HG02981 (cell line): ENCODE measurements at regions not wholly inside any gene's neighbourhood (a gene's known extent, or its start where the extent isn't known, plus 50 kb on each side); places are given as distances from the start of the nearest gene placed in this dataset.

Source experiments
- ATAC-seq: cut with Tn5 transposase; IDR thresholded peaks from one replicate; pipeline ENCODE4 v1.9.1; 2021; ENCODE audit warnings: mild to moderate bottlenecking, moderate library complexity; ENCODE audit not compliant: unreplicated experiment

GRCh38 chr6:98581705-98582104, 252.7 kb upstream of the POU3F2 start:
- ATAC-seq, result no peak

DNA sequence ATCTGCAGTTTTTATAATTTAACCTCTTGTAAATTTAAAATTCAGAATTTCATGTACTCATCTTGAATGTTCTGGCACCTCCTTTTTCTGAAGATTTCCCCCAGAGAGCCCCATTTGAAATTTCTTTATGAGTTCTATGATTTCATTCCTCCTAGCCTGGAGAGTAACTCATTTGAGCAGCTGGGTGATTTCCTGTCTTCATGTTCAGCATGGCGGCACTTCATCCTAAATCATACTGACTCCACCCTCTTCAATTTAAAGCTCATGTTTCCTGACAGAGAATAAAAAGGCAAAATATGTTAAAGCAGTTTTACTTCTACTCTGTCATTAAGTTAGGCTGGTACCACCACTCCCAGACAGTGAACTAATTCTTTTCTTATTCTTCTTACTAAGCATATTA, 250.9 kb upstream of the POU3F2 start:
- ATAC-seq, result no peak

DNA sequence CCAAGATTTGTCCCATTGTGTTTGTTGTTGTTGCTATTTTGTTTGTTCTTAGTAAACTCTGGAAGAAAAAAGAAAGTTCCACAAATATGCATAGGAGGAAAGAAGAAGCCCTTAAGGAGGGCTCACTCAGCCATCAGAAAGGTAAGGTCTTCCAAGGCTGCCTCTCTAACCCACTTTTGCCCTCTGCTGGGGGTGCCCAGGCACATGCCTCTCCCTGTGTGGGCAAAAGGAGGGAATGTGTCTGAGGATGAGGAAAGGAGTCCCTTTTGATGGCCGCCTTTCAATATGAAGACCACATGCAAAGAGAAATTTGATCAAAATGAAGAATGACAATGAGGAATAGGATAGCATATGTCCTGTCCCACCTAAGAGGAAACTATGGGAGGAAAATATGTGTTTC, 248.2 kb upstream of the POU3F2 start:
- ATAC-seq, result no peak

DNA sequence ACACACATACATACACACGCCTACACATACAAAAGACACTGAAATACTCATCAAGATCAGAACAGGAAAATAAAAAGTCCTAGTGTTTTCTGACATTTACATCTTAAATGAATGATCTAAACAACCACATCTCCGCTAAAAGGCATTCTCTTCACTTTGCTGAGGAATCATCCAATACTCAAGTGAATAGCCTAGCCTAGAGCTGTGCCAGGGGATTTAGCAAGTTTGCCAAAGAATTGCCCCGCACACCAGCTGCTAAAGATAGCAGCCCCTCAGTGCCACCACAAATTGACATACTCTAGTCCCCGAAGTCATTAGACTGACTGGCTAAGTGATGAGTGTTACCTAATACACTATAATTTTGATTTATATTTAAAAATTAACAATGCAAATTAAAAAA, 246.8 kb upstream of the POU3F2 start:
- no peak for ATAC-seq

DNA sequence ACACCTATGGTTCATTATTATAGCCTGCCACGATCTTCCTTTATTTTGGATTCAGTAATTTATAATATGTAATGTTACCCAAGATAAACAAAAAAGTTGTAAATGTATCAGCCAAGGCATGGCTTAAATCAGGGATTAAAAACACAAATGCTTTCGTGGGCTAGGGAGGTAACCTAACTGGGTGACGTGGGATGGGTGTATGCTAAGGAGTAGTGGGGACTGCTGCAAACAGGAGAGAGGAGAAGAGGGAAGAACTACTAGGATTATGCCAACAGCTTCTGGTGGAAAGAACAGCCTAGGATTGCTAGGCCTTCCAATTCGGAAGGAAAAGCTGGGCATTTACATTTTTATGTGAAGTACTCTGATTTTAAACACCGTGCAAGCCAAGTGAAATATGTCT, 244.8 kb upstream of the POU3F2 start:
- no peak for ATAC-seq

- ATAC-seq, result no peak
Measured at GRCh38 chr6:98590136-98590681, 244.2 kb upstream of the POU3F2 start.

- ATAC-seq, result no peak
Measured at GRCh38 chr6:98590997-98591396, 243.4 kb upstream of the POU3F2 start.

- no peak for ATAC-seq
Measured at GRCh38 chr6:98593676-98594075, 240.7 kb upstream of the POU3F2 start.

GRCh38 chr6:98601716-98602115, 232.7 kb upstream of the POU3F2 start:
- no peak for ATAC-seq

GRCh38 chr6:98605705-98606104, 228.7 kb upstream of the POU3F2 start:
- ATAC-seq, result no peak

DNA sequence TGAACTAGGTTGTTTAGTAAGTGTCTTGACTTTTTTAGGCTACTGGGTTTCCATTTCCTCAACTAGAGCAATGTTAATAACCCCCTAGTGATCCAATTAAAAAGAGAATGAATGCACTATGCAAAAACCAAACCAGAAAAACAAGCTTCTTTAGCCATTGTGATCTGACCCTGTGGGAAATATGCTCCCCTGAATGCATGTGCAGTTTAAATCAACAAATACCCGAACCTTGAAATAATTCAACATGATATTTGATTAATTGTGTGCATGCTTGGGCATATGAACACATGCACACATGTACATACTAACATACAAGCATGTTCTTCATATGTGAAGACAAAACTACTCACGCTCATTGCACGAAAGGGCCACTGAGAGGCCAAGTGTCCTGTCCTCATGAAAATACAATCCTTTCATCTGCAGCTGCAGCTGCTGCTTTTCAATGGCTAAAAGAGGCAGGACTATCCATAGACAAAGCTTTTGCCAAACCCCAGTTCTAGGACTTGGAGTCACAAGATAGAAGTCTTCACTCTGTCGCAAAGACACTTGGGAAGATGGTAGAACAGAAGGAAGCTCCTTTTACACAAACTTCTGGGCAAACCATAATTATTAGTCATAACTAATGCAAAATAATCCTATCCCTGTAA, 207.1 kb upstream of the POU3F2 start:
- ATAC-seq, result no peak

DNA sequence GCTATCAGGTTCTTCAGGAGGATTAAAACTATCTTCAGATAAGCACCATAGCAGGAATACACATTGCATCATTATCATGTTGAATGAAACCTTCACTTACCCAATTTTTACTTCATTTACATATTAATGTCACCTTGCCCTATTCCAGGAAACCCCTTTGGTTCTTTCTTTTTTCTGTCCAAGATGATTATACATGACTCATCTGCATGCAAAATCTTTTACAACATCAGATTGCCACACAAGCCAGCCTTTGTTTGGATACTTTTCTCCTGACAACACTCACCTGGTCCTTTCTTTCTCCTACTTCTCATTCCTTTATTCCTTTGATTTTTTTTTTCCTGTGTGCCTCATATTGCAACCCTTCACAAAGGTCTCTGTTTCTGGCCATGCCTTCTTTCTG, 200.5 kb upstream of the POU3F2 start:
- ATAC-seq, result no peak

GRCh38 chr6:98634569-98634968, 199.8 kb upstream of the POU3F2 start:
- no peak for ATAC-seq

DNA sequence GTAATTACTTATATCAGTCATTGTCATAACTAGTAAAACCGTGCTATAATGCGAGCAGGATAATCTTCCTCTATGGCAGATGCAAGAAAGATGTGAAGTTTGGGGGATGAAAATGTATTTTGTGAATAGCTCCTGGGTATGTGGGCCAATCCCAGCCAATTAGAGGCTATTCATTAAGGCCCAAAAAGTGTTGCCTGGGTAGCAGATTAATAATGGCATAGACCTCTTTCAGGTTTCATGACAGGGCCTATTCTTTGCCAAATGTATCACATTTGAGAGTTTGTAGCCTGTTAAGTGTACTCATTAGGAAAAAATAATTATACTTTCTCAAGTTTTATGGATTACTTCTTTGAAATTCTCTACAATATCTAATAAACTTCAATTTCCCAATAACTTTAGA, 199.2 kb upstream of the POU3F2 start:
- no peak for ATAC-seq

- no peak for ATAC-seq
Measured at GRCh38 chr6:98636941-98637340, 197.4 kb upstream of the POU3F2 start.

- ATAC-seq, result no peak
Measured at GRCh38 chr6:98639089-98639635, 195.2 kb upstream of the POU3F2 start.

DNA sequence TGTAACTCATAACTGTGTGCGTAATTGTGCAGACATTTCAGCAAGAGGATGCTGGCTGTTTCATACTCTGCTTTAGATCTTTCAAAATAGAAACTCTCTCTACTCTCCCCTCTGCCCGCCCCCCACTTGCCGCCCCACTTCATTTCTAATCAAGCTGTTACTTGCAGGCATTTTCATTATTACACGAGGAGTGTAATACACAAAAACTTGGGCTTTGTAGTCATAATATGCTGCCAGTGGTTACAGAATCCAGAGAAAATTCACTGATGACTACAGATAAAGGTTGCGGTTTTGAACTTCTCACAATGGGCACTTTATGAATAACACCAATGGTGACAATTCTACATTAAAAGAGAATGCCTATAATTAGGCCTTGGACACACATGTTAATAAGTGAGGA, 194.0 kb upstream of the POU3F2 start:
- ATAC-seq, result no peak

GRCh38 chr6:98641949-98642719, 192.2 kb upstream of the POU3F2 start:
- ATAC-seq, result no peak

DNA sequence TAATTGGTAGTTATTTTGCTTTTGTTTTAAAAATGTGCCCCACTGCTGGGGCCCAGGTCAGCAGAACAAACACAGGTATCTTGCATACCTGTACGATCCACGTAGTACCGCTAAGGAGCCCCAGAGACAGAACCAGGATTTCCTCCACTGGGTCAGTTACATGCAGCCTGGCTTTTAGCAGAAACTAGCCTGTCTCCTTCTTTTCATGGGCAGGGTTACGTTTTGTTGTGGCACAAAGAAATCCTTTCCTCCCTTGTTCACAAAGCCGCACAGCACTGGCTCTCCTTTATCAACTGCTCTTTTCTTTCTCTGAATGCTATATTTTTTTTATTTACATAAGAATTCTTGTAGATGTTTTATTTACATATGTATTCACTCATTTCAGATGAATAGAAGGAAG, 190.3 kb upstream of the POU3F2 start:
- ATAC-seq, result no peak

- ATAC-seq, result no peak
Measured at GRCh38 chr6:98648211-98648914, 186.0 kb upstream of the POU3F2 start.

DNA sequence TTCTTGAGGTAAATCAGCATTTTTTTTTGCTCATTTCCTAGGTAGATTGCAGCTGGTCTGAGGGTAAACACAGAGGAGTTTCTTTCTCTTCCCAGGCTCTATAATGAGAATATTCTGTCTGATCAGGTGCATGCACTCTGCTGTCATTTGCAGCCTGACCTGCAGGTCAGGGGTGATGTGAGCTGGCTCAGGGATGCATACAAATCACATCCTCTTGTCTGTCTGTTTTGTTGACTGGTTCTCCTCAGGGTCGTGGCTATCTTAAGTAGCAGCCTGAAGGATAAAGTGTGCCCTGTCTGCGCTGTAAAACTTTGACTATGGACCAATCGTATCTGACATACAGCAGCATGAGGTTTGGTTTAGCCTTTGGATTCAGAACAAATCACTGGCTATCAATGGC, 183.4 kb upstream of the POU3F2 start:
- no peak for ATAC-seq

DNA sequence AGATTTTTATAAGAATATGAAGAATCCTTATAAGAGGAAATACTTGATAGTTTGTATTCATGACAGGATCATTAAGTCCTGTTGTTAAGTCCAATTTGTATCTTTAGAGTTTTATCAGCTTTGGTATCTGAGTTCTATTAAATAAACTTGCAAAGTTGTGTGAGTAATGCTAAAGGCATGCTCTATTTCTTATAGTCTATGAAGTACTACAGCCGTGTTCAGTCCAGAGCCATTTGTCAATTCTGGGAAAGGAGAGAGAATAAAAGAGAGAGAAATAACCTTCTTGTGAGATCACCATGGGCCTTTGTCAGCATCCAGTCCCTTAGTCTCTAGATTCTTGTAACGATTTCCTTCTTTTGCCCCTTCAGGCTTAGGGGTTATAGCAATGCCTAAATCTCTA, 181.2 kb upstream of the POU3F2 start:
- ATAC-seq, result no peak
